Natural killer cell (primary cell): ENCODE measurements at regions not wholly inside any gene's neighbourhood (a gene's known extent, or its start where the extent isn't known, plus 50 kb on each side); places are given as distances from the start of the nearest gene placed in this dataset.

ENCODE experiments used
- ATAC-seq, 3 donors: fragments of 150-1000 bp in 2 of 3; fragments of 200-7000 bp in 1 of 3; cut with Tn5 transposase; 1 replicate in 1 of 3; 2 replicates in 2 of 3; pipeline ENCODE4 v1.10.0; 2021; ENCODE audit warnings: mild to moderate bottlenecking in 2 of 3, moderate library complexity in 2 of 3
- DNase-seq, 2 donors: peaks; one replicate each; pipeline versions ENCODE4 v3.0.0 to v3.0.0-alpha.2; 2013 to 2021; ENCODE audit warnings: mixed read lengths in 1 of 2
- H3K27ac ChIP-seq: one replicate; pipeline ENCODE4 v1.5.1; 2013; ENCODE audit warnings: mild to moderate bottlenecking, low read length
- H3K27me3 ChIP-seq: one replicate; pipeline ENCODE4 v1.6.1; 2013; ENCODE audit warnings: low read length; ENCODE audit not compliant: control insufficient read depth, insufficient read depth
- H3K36me3 ChIP-seq: one replicate; pipeline ENCODE4 v1.6.1; 2013; ENCODE audit warnings: low read length; ENCODE audit not compliant: control insufficient read depth, insufficient read depth
- H3K4me1 ChIP-seq: one replicate; pipeline ENCODE4 v1.6.1; 2013; ENCODE audit warnings: low read length; ENCODE audit not compliant: control insufficient read depth, insufficient read depth
- H3K4me3 ChIP-seq: one replicate; pipeline ENCODE4 v1.5.1; 2013; ENCODE audit warnings: low read length
- H3K9me3 ChIP-seq: one replicate; pipeline ENCODE4 v1.6.1; 2013; ENCODE audit warnings: low read length; ENCODE audit not compliant: control insufficient read depth, insufficient read depth
- H3K27ac Mint-ChIP-seq, 2 donors: one replicate each; pipeline ENCODE4 v1.8.0; 2022; ENCODE audit warnings: mild to moderate bottlenecking in 2 of 2, mixed read lengths in 2 of 2, moderate library complexity in 1 of 2
- H3K27me3 Mint-ChIP-seq, 2 donors: one replicate each; pipeline ENCODE4 v1.8.0; 2022; ENCODE audit warnings: low read depth in 2 of 2, mixed read lengths in 2 of 2
- H3K36me3 Mint-ChIP-seq: one replicate; pipeline ENCODE4 v1.8.0; 2022; ENCODE audit warnings: mixed read lengths
- H3K4me1 Mint-ChIP-seq, 2 donors: one replicate each; pipeline ENCODE4 v1.8.0; 2022; ENCODE audit warnings: mixed read lengths in 2 of 2
- H3K4me3 Mint-ChIP-seq: one replicate; pipeline ENCODE4 v1.8.0; 2022; ENCODE audit warnings: mild to moderate bottlenecking, moderate library complexity, mixed read lengths
- H3K9me3 Mint-ChIP-seq, 2 donors: one replicate each; pipeline ENCODE4 v1.8.0; 2022; ENCODE audit warnings: mixed read lengths in 2 of 2
- CTCF ChIP-seq: fragments of 200-600 bp; IDR thresholded peaks from one replicate; pipeline ENCODE4 v1.8.0; 2022; ENCODE audit warnings: antibody characterized with exemption
- WGBS: methylation state at CpG from one replicate; pipeline ENCODE4 v1.1.7; 2013; ENCODE audit warnings: missing lambda C conversion rate; ENCODE audit not compliant: insufficient coverage; 5-methylcytosine and 5-hydroxymethylcytosine counted together
- intact Hi-C: fragments of 100-400 bp; cut with micrococcal nuclease; formaldehyde crosslinking; loops from one replicate; pipeline ENCODE4 v1.14.2; 2022

GRCh38 chr4:43864616-43865146, 583.9 kb downstream of the KCTD8 start:
- Mint-ChIP-seq H3K27me3 (no peaks in the 10 kb centered on the region), H3K4me3 (no peak overlapping the region), H3K36me3 (peaks cover 5% of the 10 kb centered on the region), H3K9me3 (peaks cover 22 to 27% of the 10 kb centered on the region in 2 donors), H3K4me1 (no peaks in the 10 kb centered on the region), H3K27ac (no peak overlapping the region)
- no peak for ATAC-seq
- Histone ChIP-seq H3K4me1 (no peaks in the 10 kb centered on the region), H3K27me3 (no peaks in the 10 kb centered on the region), H3K27ac (no peak overlapping the region), H3K4me3 (no peak overlapping the region), H3K9me3 (no peaks in the 10 kb centered on the region), H3K36me3 (no peaks in the 10 kb centered on the region)
- 68% methylated on average over 3 of the region's 5 CpGs for WGBS
- DNase-seq = no peak
- TF ChIP-seq CTCF = no peak
- intact Hi-C loops = no loop called here

GRCh38 chr4:43867908-43868307, 580.7 kb downstream of the KCTD8 start:
- Histone ChIP-seq H3K36me3 (no peaks in the 10 kb centered on the region), H3K4me1 (no peaks in the 10 kb centered on the region), H3K4me3 (no peak overlapping the region), H3K27me3 (no peaks in the 10 kb centered on the region), H3K27ac (no peak overlapping the region), H3K9me3 (no peaks in the 10 kb centered on the region)
- TF ChIP-seq CTCF = no peak
- Mint-ChIP-seq H3K4me1 (no peaks in the 10 kb centered on the region), H3K9me3 (peaks cover 23 to 32% of the 10 kb centered on the region in 2 donors), H3K36me3 (peaks cover 5% of the 10 kb centered on the region), H3K27me3 (no peaks in the 10 kb centered on the region), H3K4me3 (no peak overlapping the region), H3K27ac (no peak overlapping the region)
- intact Hi-C loops = no loop called here
- DNase-seq (no peak), ATAC-seq (no peak)
- 54% methylated on average over 2 of the region's 2 CpGs for WGBS

- H3K27ac ChIP-seq = no peak overlapping the region
- no peaks in the 10 kb centered on the region for H3K4me1 ChIP-seq
- no peak for TF ChIP-seq CTCF
- no peaks in the 10 kb centered on the region for H3K27me3 ChIP-seq
- intact Hi-C loops = no loop called here
- no peak for ATAC-seq
- Mint-ChIP-seq H3K36me3 (peaks cover 10% of the 10 kb centered on the region), H3K4me1 (no peaks in the 10 kb centered on the region), H3K9me3 (peaks cover 11 to 26% of the 10 kb centered on the region in 2 donors), H3K27ac (no peak overlapping the region), H3K27me3 (no peaks in the 10 kb centered on the region), H3K4me3 (no peak overlapping the region)
- 86% methylated on average over 3 of the region's 4 CpGs for WGBS
- no peaks in the 10 kb centered on the region for H3K36me3 ChIP-seq
- H3K4me3 ChIP-seq = no peak overlapping the region
- no peaks in the 10 kb centered on the region for H3K9me3 ChIP-seq
- DNase-seq = no peak
Measured at GRCh38 chr4:43875655-43876054, 573.0 kb downstream of the KCTD8 start.

GRCh38 chr4:43882470-43882869, 566.1 kb downstream of the KCTD8 start:
- no peak overlapping the region for H3K27ac ChIP-seq
- Mint-ChIP-seq H3K9me3 (peaks cover 7 to 15% of the 10 kb centered on the region in 2 donors), H3K27ac (no peak overlapping the region), H3K4me3 (no peak overlapping the region), H3K36me3 (no peaks in the 10 kb centered on the region), H3K4me1 (no peaks in the 10 kb centered on the region), H3K27me3 (no peaks in the 10 kb centered on the region)
- H3K4me3 ChIP-seq = no peak overlapping the region
- no peaks in the 10 kb centered on the region for H3K27me3 ChIP-seq
- ATAC-seq = no peak
- WGBS = 100% methylated on average over 1 of the region's 1 CpG
- DNase-seq = no peak
- TF ChIP-seq CTCF = no peak
- H3K4me1 ChIP-seq = no peaks in the 10 kb centered on the region
- H3K36me3 ChIP-seq = no peaks in the 10 kb centered on the region
- peaks cover 4% of the 10 kb centered on the region for H3K9me3 ChIP-seq
- intact Hi-C loops = no loop called here
